Karpas-422 (cell line): ENCODE measurements at regions not wholly inside any gene's neighbourhood (a gene's known extent, or its start where the extent isn't known, plus 50 kb on each side); places are given as distances from the start of the nearest gene placed in this dataset.

ENCODE experiments used
- DNase-seq: peaks from one replicate; pipeline ENCODE4 v3.0.0-alpha.2; 2015
- H2AFZ ChIP-seq: fragments of 200-600 bp; sonication (generic); 2 replicates; pipeline ENCODE4 v1.6.1; 2014; ENCODE audit warnings: antibody characterized with exemption, low read length, mixed read lengths
- H3K27ac ChIP-seq: fragments of 200-600 bp; sonication (generic); 2 replicates; pipeline ENCODE4 v1.5.1; 2014; ENCODE audit warnings: mild to moderate bottlenecking, low read length, moderate library complexity
- H3K27me3 ChIP-seq: fragments of 200-600 bp; sonication (generic); 2 replicates; pipeline ENCODE4 v1.6.1; 2014; ENCODE audit warnings: low read length, mixed read lengths
- H3K36me3 ChIP-seq: fragments of 200-600 bp; sonication (generic); 2 replicates; pipeline ENCODE4 v1.6.1; 2014; ENCODE audit warnings: low read length, mixed read lengths; ENCODE audit not compliant: insufficient read depth
- H3K4me1 ChIP-seq: fragments of 200-600 bp; sonication (generic); 2 replicates; pipeline ENCODE4 v1.6.1; 2014; ENCODE audit warnings: mild to moderate bottlenecking, low read length, mixed read lengths
- H3K4me2 ChIP-seq: fragments of 200-600 bp; sonication (generic); 2 replicates; pipeline ENCODE4 v1.6.1; 2014; ENCODE audit warnings: low read length, low read depth, mild to moderate bottlenecking; ENCODE audit not compliant: poor library complexity, severe bottlenecking
- H3K4me3 ChIP-seq: fragments of 200-600 bp; sonication (generic); 2 replicates; pipeline ENCODE4 v1.5.1; 2014; ENCODE audit warnings: mild to moderate bottlenecking, antibody characterized with exemption, low read length, mixed read lengths
- H3K79me2 ChIP-seq: fragments of 200-600 bp; sonication (generic); 2 replicates; pipeline ENCODE4 v1.6.1; 2014; ENCODE audit warnings: mild to moderate bottlenecking, low read length, mixed read lengths
- H3K9ac ChIP-seq: fragments of 200-600 bp; sonication (generic); 2 replicates; pipeline ENCODE4 v1.6.0; 2014; ENCODE audit warnings: low read length
- H3K9me2 ChIP-seq: fragments of 200-600 bp; sonication (generic), shearing (Covaris generic); replicated peaks from 2 replicates; pipeline ENCODE4 v1.6.0; 2014; ENCODE audit warnings: mild to moderate bottlenecking, low read length, moderate library complexity; ENCODE audit not compliant: insufficient read depth
- H3K9me3 ChIP-seq: fragments of 300-700, 200-600 bp; sonication (generic); 2 replicates; pipeline ENCODE4 v1.6.1; 2014; ENCODE audit warnings: low read length, mixed read lengths
- H4K20me1 ChIP-seq: fragments of 200-600 bp; sonication (generic); 2 replicates; pipeline ENCODE4 v1.6.1; 2014; ENCODE audit warnings: mild to moderate bottlenecking, antibody characterized with exemption, low read length, low read depth; ENCODE audit not compliant: insufficient read depth

DNA sequence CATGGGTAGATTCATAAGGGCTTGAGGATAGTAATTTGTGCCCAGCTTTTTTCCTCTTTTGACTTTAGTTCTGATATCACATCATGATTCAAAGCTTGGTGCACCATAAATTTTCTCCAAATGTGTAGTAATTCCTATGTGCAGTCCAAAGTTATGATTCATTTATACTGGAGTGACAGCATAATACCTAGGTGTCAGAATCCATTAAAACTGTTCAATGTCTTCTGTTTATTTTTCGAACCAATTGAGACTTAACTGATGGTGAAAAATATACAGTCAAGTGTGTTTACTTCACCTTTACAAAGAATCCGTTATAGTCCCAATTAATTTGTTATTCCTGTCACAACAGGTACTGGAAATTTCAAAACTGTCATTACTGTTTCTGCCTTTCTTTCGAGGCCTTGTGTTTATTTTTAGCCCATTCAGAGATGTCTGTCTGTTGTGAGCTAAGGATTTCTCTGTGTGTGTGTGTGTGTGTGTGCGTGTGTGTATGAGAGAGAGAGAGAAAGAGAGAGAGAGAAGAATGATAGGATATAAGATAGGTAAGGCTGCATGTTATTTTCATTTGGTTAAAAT, 389.7 kb upstream of the ATP5MC3 start:
- Histone ChIP-seq H3K36me3 (no peaks in the 10 kb centered on the region), H3K4me2 (no peak overlapping the region), H3K4me3 (no peak overlapping the region), H3K9ac (no peak overlapping the region), H3K9me3 (no peaks in the 10 kb centered on the region), H4K20me1 (no peaks in the 10 kb centered on the region), H3K27ac (no peak overlapping the region), H3K4me1 (peaks cover 12% of the 10 kb centered on the region), H2AFZ (no peak overlapping the region), H3K27me3 (no peaks in the 10 kb centered on the region), H3K79me2 (no peaks in the 10 kb centered on the region), H3K9me2 (no peaks in the 10 kb centered on the region)
- no peak for DNase-seq

DNA sequence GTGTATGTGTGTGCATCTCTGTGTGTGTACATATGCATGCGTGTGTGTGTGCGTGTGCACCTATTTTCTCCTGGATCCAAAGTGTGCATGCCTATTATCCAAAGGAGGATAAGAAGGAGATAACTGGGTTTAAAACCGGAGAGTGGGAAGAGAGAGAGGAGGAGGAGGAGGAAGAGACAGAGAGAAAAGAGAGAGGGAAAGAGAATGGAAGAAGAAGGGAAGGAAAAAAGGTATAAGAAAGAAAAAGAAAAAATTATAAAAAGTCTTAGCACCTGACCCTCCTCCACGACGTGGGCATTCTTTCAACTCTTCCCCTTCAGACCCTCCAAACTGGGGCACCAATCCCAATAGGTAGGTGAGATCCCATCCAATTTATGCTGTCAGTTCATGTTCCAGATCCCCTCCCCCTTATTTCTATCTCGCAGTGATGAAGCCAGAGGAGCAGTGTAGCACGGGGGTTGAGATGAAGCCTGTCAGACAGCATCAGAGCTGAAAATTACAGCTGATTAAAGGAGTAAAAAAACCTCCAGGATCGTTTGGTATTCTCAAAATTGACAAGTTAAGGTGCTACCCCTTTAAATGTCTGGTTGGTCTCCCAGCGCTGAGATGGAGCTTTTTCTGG, 386.7 kb upstream of the ATP5MC3 start:
- Histone ChIP-seq H3K9me2 (no peaks in the 10 kb centered on the region), H3K4me3 (no peak overlapping the region), H3K27me3 (no peaks in the 10 kb centered on the region), H4K20me1 (no peaks in the 10 kb centered on the region), H3K9ac (no peak overlapping the region), H3K27ac (no peak overlapping the region), H3K4me1 (no peaks in the 10 kb centered on the region), H3K4me2 (no peak overlapping the region), H2AFZ (no peak overlapping the region), H3K36me3 (no peaks in the 10 kb centered on the region), H3K9me3 (no peaks in the 10 kb centered on the region), H3K79me2 (no peaks in the 10 kb centered on the region)
- no peak for DNase-seq

DNA sequence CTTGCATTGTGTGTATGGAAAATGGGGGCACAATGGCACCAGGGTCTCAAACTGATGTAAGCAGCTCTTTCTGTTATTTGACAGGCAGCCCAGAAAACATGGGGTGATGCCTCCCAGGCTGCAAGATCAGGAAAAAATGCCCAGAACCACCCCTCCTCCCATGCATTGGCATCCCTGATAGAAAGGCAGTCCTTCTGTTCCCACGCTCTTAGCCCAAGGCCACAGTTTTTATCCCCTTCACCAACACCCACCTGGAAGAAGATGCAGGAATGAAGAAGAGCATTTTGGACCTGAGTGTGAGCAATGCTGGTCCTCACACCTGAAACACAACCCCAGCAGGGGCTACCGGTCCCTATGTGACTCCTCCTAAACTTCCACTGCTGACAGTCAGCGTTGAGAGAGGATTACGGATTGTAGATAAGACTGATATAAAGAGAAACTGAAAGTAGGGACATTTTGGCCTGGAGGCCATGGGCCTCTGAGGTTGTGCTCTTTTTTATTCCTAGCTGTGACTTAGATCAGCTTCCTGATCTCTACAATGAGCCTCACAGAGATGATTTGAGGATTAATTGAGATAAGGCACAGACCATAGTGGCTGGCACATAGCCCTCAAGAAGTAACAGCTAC, 386.0 kb upstream of the ATP5MC3 start:
- Histone ChIP-seq H3K4me1 (no peaks in the 10 kb centered on the region), H4K20me1 (no peaks in the 10 kb centered on the region), H3K4me2 (no peak overlapping the region), H3K27ac (no peak overlapping the region), H3K27me3 (no peaks in the 10 kb centered on the region), H3K9ac (no peak overlapping the region), H3K4me3 (no peak overlapping the region), H3K79me2 (no peaks in the 10 kb centered on the region), H3K36me3 (no peaks in the 10 kb centered on the region), H3K9me3 (no peaks in the 10 kb centered on the region), H3K9me2 (no peaks in the 10 kb centered on the region), H2AFZ (no peak overlapping the region)
- no peak for DNase-seq

DNA sequence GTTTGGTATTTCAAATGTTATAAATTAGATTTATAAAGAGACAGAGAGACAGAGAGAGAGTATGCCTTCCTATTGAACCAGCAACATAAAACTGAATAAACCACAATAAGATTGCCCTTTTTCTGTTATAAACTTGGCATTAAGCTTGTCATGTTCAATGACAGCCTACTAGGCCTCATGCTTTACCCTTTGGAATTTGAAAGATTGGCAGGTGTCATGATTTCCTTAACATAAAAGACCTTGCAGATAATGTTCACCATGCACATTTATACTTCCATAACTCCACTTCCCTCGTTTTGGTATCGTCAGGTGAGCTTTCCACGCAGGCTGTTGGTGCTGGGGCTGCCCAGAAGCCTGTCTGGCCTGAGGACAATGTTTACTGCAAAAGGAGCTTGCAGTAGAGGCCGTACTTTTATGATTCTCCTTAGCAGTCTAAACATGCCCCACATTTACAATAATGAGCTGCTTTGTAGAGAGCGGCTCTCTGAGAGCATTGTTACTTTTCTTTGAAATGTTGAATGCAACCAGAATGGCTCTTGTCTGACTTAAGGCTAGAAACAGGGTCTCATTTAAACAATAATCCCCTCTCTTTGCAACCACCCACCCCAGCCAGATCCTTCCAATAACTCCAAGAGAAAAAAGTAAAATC, 379.1 kb upstream of the ATP5MC3 start:
- no peaks in the 10 kb centered on the region for H3K36me3 ChIP-seq
- H3K4me2 ChIP-seq = no peak overlapping the region
- no peak overlapping the region for H3K27ac ChIP-seq
- DNase-seq = no peak
- H3K9me2 ChIP-seq = no peaks in the 10 kb centered on the region
- no peak overlapping the region for H3K9ac ChIP-seq
- H3K79me2 ChIP-seq = no peaks in the 10 kb centered on the region
- H3K4me3 ChIP-seq = no peak overlapping the region
- no peaks in the 10 kb centered on the region for H3K4me1 ChIP-seq
- no peaks in the 10 kb centered on the region for H3K9me3 ChIP-seq
- no peaks in the 10 kb centered on the region for H4K20me1 ChIP-seq
- no peaks in the 10 kb centered on the region for H3K27me3 ChIP-seq
- no peak overlapping the region for H2AFZ ChIP-seq

DNA sequence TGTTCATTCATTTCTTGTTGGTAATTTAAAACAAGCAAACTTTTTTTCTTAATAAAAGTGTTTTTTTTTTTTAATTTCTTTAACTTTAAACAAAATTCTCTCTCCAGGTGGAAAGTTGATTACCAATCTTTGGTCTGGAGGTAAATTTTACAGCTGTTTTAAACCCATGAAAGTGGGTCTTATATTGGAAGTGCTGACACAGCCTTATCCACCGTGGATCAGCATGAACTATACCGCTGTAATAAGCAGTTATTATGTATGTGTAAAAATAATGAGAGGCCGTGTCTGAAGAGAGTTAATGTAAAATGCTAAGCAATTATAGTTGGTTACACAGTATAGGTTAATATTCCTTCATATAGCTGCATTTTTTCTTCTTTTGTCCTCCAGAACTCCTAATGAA, 378.1 kb upstream of the ATP5MC3 start:
- Histone ChIP-seq H3K9ac (no peak overlapping the region), H3K79me2 (no peaks in the 10 kb centered on the region), H3K4me3 (no peak overlapping the region), H3K27ac (no peak overlapping the region), H3K4me1 (no peaks in the 10 kb centered on the region), H3K27me3 (no peaks in the 10 kb centered on the region), H3K9me3 (no peaks in the 10 kb centered on the region), H3K4me2 (no peak overlapping the region), H3K9me2 (no peaks in the 10 kb centered on the region), H2AFZ (no peak overlapping the region), H4K20me1 (no peaks in the 10 kb centered on the region), H3K36me3 (no peaks in the 10 kb centered on the region)
- DNase-seq = no peak

DNA sequence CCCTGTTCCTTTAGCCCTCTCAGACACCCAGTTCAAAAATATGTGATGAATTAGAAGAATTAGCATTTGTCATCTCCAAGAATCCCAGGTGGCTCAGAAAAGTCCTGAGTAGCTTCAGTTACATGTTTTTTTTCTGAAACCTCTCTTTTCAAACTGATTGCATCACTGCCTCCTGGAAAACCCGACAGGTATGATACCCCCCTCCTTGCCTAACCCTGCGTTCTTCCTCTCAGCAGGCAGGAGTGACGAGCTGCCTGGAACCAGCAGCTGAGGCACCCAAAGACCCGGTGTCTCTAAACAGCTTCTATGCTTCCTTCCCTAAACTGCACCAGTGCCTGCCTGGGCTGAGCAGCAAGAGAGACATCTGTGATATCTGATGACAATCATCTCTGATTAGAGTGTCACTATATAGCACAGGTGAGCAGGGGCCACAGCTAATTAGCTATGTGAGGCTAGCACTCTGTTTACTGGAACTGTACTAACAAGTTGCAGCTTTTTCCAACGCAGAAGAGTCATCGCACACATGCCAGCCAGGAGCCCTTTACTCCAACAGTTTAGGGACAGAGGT, 376.4 kb upstream of the ATP5MC3 start:
- H3K4me3 ChIP-seq = no peak overlapping the region
- no peaks in the 10 kb centered on the region for H3K9me3 ChIP-seq
- H3K27me3 ChIP-seq = no peaks in the 10 kb centered on the region
- no peaks in the 10 kb centered on the region for H3K9me2 ChIP-seq
- no peak overlapping the region for H2AFZ ChIP-seq
- H3K27ac ChIP-seq = no peak overlapping the region
- H4K20me1 ChIP-seq = no peaks in the 10 kb centered on the region
- no peak overlapping the region for H3K9ac ChIP-seq
- H3K4me1 ChIP-seq = no peaks in the 10 kb centered on the region
- no peak overlapping the region for H3K4me2 ChIP-seq
- no peaks in the 10 kb centered on the region for H3K36me3 ChIP-seq
- H3K79me2 ChIP-seq = no peaks in the 10 kb centered on the region
- no peak for DNase-seq

DNA sequence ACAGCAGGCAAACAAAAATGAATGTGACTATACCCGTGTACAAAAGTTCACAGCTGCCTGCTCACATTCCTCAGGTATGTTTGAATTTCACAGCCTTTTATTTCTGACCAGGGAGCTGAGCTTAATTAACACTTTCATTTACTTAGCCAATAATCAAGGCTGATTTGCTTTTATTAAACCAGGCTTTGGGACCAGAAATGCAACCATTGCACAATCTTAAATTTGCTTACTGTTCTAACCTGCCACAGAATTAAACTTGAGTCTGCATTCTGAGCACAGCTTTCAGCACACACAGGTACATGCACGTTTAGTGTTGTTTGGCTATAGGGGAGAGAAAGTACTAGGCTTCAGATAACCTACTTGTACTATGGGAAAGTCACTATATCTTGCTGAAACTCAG, 372.4 kb upstream of the ATP5MC3 start:
- no peak overlapping the region for H3K9ac ChIP-seq
- H2AFZ ChIP-seq = no peak overlapping the region
- no peaks in the 10 kb centered on the region for H4K20me1 ChIP-seq
- H3K9me2 ChIP-seq = no peaks in the 10 kb centered on the region
- no peaks in the 10 kb centered on the region for H3K27me3 ChIP-seq
- no peak overlapping the region for H3K4me2 ChIP-seq
- no peak overlapping the region for H3K27ac ChIP-seq
- no peaks in the 10 kb centered on the region for H3K36me3 ChIP-seq
- H3K4me1 ChIP-seq = no peaks in the 10 kb centered on the region
- no peak for DNase-seq
- no peak overlapping the region for H3K4me3 ChIP-seq
- H3K79me2 ChIP-seq = no peaks in the 10 kb centered on the region
- no peaks in the 10 kb centered on the region for H3K9me3 ChIP-seq

DNA sequence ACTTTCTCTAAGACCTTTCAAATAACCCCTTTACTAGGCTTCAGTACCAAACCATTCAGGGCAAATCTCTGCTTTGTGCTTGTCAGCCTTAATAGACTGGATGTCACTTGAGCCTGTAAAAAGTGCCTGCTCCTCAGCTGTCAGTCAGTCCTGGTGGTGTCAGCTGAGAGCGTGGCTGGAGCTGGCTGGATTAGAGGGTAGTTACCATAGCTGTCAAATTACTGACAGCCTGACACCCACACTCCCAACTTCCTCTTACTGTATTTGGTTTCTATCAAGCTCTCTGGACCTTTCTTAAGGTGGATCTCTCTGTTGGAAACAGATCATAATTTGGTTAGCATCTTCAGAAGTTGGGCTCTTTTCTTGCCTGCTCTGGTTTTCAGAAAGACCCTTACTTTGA, 371.4 kb upstream of the ATP5MC3 start:
- no peaks in the 10 kb centered on the region for H3K9me3 ChIP-seq
- H2AFZ ChIP-seq = no peak overlapping the region
- no peak overlapping the region for H3K27ac ChIP-seq
- H3K79me2 ChIP-seq = no peaks in the 10 kb centered on the region
- no peaks in the 10 kb centered on the region for H3K4me1 ChIP-seq
- no peaks in the 10 kb centered on the region for H3K9me2 ChIP-seq
- no peaks in the 10 kb centered on the region for H3K27me3 ChIP-seq
- H4K20me1 ChIP-seq = no peaks in the 10 kb centered on the region
- no peak for DNase-seq
- no peak overlapping the region for H3K9ac ChIP-seq
- no peak overlapping the region for H3K4me3 ChIP-seq
- no peaks in the 10 kb centered on the region for H3K36me3 ChIP-seq
- H3K4me2 ChIP-seq = no peak overlapping the region
